HG02588 (cell line): ENCODE measurements at regions not wholly inside any gene's neighbourhood (a gene's known extent, or its start where the extent isn't known, plus 50 kb on each side); places are given as distances from the start of the nearest gene placed in this dataset.

ENCODE experiments used
- ATAC-seq: cut with Tn5 transposase; IDR thresholded peaks from one replicate; pipeline ENCODE4 v1.9.1; 2021; ENCODE audit warnings: mild to moderate bottlenecking, moderate library complexity; ENCODE audit not compliant: unreplicated experiment

- ATAC-seq = no peak
These were observed 118.4 kb upstream of the CHRM3 start for GRCh38 chr1:239268007-239268406.

- no peak for ATAC-seq
These were observed 122.6 kb upstream of the CHRM3 start for GRCh38 chr1:239263801-239264200.

GRCh38 chr1:239262538-239262937, 123.8 kb upstream of the CHRM3 start:
- no peak for ATAC-seq

- no peak for ATAC-seq
These were observed 124.8 kb upstream of the CHRM3 start for GRCh38 chr1:239261521-239261920.

- no peak for ATAC-seq
These were observed 125.5 kb upstream of the CHRM3 start for GRCh38 chr1:239260842-239261241.

GRCh38 chr1:239255628-239256160, 130.7 kb upstream of the CHRM3 start:
- ATAC-seq = no peak

- no peak for ATAC-seq
These were observed 131.4 kb upstream of the CHRM3 start for GRCh38 chr1:239254999-239255398.

GRCh38 chr1:239253032-239253431, 133.3 kb upstream of the CHRM3 start:
- no peak for ATAC-seq

GRCh38 chr1:239250353-239251035, 135.9 kb upstream of the CHRM3 start:
- ATAC-seq = no peak

GRCh38 chr1:239247285-239247684, 139.1 kb upstream of the CHRM3 start:
- ATAC-seq = no peak

- no peak for ATAC-seq
These were observed 142.3 kb upstream of the CHRM3 start for GRCh38 chr1:239244084-239244483.

- ATAC-seq = no peak
These were observed 143.4 kb upstream of the CHRM3 start for GRCh38 chr1:239243006-239243405.

- no peak for ATAC-seq
These were observed 144.0 kb upstream of the CHRM3 start for GRCh38 chr1:239242404-239242803.

GRCh38 chr1:239240736-239241135, 145.6 kb upstream of the CHRM3 start:
- no peak for ATAC-seq

GRCh38 chr1:239239529-239239928, 146.8 kb upstream of the CHRM3 start:
- ATAC-seq = no peak

- no peak for ATAC-seq
These were observed 148.5 kb upstream of the CHRM3 start for GRCh38 chr1:239237912-239238311.

- no peak for ATAC-seq
These were observed 152.7 kb upstream of the CHRM3 start for GRCh38 chr1:239233626-239234025.

- ATAC-seq = no peak
These were observed 153.4 kb upstream of the CHRM3 start for GRCh38 chr1:239232921-239233320.

- ATAC-seq = no peak
These were observed 157.9 kb upstream of the CHRM3 start for GRCh38 chr1:239228451-239228850.

GRCh38 chr1:239225396-239225795, 161.0 kb upstream of the CHRM3 start:
- ATAC-seq = no peak

GRCh38 chr1:239224100-239224499, 162.3 kb upstream of the CHRM3 start:
- no peak for ATAC-seq

- no peak for ATAC-seq
These were observed 163.4 kb upstream of the CHRM3 start for GRCh38 chr1:239222999-239223398.

- ATAC-seq = no peak
These were observed 164.7 kb upstream of the CHRM3 start for GRCh38 chr1:239221656-239222055.
